Activated CD4-positive, CD25-positive, alpha-beta regulatory T cell (primary cell): ENCODE measurements at regions not wholly inside any gene's neighbourhood (a gene's known extent, or its start where the extent isn't known, plus 50 kb on each side); places are given as distances from the start of the nearest gene placed in this dataset.
A peak's percentile ranks its signal among the peaks of the same experiment; 100 is the strongest.
"Not testable (repeated sequence)": the region's sequence is repeated elsewhere in the genome, so short reads cannot be mapped to it uniquely, and the experiment has no call there.

Source experiments
- DNase-seq, 4 experiments: peaks; one replicate each; lab custom pipeline; 2025; lab: John Stamatoyannopoulos, UW

GRCh38 chr12:27133022-27133590 lies 50.7 kb upstream of the C12orf71 start:
- no peak for DNase-seq

- DNase-seq = no peak
Measured at GRCh38 chr12:27140478-27140969, 58.1 kb upstream of the C12orf71 start.

- DNase-seq = peak in 1 of 4 experiments; percentile 4
Measured at GRCh38 chr12:27142101-27142721, 59.8 kb upstream of the C12orf71 start.

DNA sequence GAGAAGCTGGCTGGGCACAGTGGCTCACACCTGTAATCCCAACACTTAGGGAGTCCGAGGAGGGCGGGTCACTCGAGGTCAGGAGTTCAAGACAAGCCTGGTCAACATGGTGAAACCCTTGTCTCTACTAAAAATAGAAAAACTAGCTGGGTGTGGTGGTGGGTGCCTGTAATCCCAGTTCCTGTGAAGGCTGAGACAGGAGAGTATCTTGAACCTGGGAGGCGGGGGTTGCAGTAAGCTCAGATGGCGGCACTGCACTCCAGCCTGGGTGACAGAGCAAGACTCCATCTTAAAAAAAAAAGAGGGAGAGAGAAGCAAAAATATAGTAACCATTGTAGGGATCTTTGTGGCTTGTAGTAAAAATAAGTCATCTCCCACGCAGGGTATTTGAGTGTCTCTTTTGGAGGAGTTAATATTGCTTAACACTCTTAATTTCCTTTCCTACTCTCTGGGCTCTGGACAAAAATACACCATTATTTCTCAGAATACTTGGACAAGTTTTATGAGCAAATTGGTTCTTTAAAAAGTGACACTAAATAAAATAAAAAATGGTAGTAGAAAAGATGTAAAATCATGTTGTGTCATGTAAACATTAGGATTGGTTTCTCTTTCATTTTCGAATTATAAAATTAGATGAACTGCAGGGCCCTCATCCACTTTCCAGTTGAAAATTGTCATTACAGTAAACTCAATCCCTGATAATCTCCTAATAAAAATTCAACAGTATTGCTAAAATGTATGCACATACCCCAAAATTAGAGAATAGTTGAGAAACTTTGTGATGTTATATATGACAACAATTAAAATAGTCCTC lies 61.1 kb upstream of the C12orf71 start:
- no peak for DNase-seq

DNA sequence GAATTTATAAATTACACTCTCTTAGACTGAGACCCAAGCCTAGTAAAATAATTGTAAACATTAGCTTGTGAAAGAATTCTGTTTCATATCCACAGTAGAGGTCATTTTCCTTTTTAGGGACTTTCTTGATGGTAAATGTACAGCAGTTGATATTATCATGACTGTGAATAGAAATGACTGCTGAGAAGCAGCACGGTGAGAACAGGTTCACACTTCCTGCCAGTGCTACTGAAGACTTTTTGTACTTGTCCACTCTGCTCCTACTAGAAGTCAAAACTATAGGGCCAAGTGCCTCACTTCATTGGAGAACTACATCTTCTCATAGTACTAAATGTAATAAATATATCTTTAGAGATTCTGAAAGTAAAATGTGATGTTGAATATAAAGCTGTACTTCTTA lies 63.3 kb upstream of the C12orf71 start:
- not testable (repeated sequence) for DNase-seq

GRCh38 chr12:27148373-27148772 lies 66.0 kb upstream of the C12orf71 start:
- no peak for DNase-seq

DNA sequence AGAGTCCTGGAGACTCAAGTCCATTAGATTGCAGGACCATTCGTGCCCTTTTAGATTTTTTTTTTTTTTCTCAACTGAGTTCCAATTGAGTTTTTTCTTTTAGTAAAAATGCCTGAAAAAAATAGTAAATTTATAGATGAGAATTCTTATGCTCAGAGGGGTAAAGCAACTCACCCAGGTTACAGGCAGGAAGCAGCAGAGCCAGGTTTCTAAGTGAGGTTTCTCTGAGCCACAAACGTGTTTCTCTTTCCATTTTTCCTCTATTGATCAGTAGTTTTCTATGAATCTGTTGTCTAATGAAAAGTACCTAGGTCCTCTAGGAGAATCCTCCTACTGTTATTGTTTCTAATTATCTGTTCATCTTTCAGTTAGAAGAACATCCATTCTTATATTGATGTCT lies 66.4 kb upstream of the C12orf71 start:
- no peak for DNase-seq

GRCh38 chr12:27151479-27151878 lies 69.1 kb upstream of the C12orf71 start:
- DNase-seq = no peak

GRCh38 chr12:27158297-27158696 lies 75.9 kb upstream of the C12orf71 start:
- no peak for DNase-seq

GRCh38 chr12:27161458-27162228 lies 79.3 kb upstream of the C12orf71 start:
- no peak for DNase-seq

DNA sequence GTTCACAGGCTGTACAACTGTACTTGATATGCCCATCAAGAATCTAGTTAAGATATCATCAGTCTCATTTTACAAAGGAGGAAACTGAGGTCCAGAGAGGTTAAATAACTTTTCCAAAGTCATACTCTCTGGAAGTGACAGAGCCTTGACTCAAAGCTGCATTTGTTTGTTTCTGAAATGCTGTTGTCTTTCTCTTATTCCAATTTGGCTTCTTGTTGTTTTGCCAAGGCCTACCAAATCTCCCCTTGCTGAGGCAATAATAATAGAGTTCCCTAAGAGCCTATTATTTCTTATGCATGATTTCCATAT lies 79.8 kb upstream of the C12orf71 start:
- DNase-seq = no peak

- no peak for DNase-seq
Measured at GRCh38 chr12:27163048-27163715, 80.8 kb upstream of the C12orf71 start.

GRCh38 chr12:27163894-27164293 lies 80.2 kb upstream of the STK38L start:
- DNase-seq = no peak

- no peak for DNase-seq
Measured at GRCh38 chr12:27164330-27165040, 79.6 kb upstream of the STK38L start.

- DNase-seq = not testable (repeated sequence)
Measured at GRCh38 chr12:27165958-27166357, 78.1 kb upstream of the STK38L start.

DNA sequence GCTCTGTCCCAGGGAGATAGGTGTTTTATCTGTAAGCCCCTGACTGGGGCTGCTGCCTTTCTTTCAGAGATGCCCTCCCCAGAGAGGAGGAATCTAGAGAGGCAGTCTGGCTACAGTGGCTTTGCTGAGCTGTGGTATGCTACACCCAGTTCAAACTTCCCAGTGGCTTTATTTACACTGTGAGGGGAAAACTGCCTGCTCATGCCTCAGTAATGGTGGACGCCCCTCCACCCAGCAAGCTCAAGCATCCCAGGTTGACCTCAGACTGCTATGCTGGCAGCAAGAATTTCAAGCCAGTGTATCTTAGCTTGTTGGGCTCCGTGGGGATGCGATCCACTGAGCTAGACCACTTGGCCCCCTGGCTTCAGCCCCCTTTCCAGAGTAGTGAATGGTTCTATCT lies 72.6 kb upstream of the STK38L start:
- DNase-seq = not testable (repeated sequence)

DNA sequence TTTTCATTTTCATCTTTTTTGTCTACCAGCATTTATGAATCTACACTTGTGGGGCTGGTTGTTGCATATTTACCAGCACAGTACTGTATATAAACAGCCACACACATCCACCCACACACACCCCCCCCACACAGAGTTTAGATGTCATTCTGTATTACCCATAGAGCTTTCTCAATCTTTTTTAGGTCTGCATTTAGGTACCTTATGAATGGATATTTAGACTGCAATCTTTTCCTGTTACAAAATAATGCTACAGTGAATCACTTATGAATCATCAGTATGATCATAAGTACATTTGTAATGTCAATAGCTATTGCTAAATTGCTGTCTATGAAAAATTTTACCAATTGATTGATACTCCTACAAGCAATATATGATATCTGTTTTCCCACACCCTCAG lies 67.3 kb upstream of the STK38L start:
- no peak for DNase-seq

GRCh38 chr12:27177706-27178105 lies 66.4 kb upstream of the STK38L start:
- no peak for DNase-seq

GRCh38 chr12:27178255-27178654 lies 65.8 kb upstream of the STK38L start:
- no peak for DNase-seq

DNA sequence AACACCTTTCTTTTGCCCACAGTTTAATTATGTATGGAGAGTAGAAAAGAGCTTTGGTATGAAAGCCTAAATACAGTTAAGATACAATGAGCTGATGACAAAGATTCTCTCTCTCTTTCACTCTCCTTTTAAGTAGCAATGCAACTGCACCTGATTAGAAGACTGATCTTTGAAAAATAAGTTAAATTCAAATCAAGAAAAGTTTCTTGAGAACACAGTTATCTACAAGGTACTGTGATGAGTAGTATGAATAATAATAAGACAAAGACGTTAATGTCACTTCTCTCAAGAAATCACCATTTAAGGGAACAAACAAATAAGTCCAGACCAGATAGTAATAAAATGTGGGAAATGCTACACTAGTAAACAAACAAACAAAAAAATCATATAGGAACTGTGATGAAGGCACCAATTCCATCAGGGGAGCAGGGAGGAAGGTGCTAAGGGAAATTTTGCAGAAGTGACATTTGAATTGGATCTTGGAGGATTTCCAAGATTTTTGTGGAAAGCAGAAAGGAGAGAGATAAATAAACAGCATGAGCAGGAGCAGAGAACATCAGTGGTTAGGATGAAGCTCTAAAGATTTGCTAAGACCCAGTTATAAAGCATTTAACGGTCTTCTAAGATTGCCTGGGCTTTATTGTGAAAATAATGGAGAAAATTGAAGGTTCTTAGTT lies 65.2 kb upstream of the STK38L start:
- DNase-seq = no peak
